ENCODE measurements at regions not wholly inside any gene's neighbourhood (a gene's known extent, or its start where the extent isn't known, plus 50 kb on each side); places are given as distances from the start of the nearest gene placed in this dataset.

GRCh38 chr18:30623401-30624065 lies 419.0 kb downstream of the DSC3 start:
- Histone ChIP-seq H3K27me3 (no peaks in the 10 kb centered on the region), H3K9me3 (no peaks in the 10 kb centered on the region), H3K4me3 (no peak overlapping the region), H3K4me1 (no peaks in the 10 kb centered on the region), H3K36me3 (no peaks in the 10 kb centered on the region), H3K27ac (no peak overlapping the region)
- TF ChIP-seq, protein P1, sequence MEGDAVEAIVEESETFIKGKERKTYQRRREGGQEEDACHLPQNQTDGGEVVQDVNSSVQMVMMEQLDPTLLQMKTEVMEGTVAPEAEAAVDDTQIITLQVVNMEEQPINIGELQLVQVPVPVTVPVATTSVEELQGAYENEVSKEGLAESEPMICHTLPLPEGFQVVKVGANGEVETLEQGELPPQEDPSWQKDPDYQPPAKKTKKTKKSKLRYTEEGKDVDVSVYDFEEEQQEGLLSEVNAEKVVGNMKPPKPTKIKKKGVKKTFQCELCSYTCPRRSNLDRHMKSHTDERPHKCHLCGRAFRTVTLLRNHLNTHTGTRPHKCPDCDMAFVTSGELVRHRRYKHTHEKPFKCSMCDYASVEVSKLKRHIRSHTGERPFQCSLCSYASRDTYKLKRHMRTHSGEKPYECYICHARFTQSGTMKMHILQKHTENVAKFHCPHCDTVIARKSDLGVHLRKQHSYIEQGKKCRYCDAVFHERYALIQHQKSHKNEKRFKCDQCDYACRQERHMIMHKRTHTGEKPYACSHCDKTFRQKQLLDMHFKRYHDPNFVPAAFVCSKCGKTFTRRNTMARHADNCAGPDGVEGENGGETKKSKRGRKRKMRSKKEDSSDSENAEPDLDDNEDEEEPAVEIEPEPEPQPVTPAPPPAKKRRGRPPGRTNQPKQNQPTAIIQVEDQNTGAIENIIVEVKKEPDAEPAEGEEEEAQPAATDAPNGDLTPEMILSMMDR (IDR thresholded peaks at IDR 0.05), result no peak
- intact Hi-C loops (cut with DNase I), result no loop called here
- DNase-seq, result no peak
- no peak for ATAC-seq

DNA sequence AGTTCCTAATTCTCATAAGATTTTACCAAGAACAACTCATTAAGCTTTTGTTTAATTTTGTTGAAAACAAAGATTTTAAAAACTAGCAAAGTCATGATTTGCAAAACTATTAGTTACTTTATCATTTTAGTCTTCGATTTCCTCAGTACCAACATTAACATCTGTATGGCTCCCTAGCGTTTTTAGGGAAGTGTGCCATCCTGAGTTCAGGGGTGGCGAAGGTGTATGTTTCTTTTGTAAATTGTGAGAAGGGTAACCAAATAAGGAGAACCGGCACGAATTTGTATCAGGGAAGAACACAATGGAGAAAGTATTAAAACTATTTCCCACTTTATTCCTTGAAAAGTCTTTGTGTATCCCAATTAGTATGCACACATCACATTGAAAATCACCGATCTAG lies 419.9 kb downstream of the DSC3 start:
- Histone ChIP-seq H3K4me3 (no peak overlapping the region), H3K27ac (no peak overlapping the region), H3K4me1 (no peaks in the 10 kb centered on the region), H3K36me3 (no peaks in the 10 kb centered on the region), H3K27me3 (no peaks in the 10 kb centered on the region), H3K9me3 (no peaks in the 10 kb centered on the region)
- TF ChIP-seq, protein P1 (IDR thresholded peaks at IDR 0.05), result no peak
- ATAC-seq (no peak), DNase-seq (no peak)
- intact Hi-C loops (cut with DNase I), result no loop called here

DNA sequence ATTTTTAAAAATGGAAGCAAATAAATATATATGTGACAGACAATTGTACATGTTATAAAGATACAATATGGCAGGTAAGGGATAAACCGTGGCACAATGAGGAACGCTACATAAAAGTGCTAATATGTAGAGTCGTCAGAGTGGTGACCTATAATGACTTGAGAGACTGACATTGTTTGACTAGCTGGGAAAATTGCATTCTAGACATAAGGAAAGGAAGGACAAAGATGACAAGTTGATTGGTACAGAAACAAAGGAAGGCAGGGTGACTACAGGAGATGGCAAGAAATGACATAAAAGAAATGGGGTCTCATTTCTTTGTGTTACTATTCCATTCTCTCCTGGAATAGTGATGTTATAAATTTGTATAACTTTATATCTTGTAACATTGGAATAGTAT lies 420.4 kb downstream of the DSC3 start:
- no peaks in the 10 kb centered on the region for H3K36me3 ChIP-seq
- TF ChIP-seq, protein P1 (IDR thresholded peaks at IDR 0.05), result no peak
- no peak for ATAC-seq
- no peak overlapping the region for H3K27ac ChIP-seq
- no peaks in the 10 kb centered on the region for H3K9me3 ChIP-seq
- no peak overlapping the region for H3K4me3 ChIP-seq
- no peak for DNase-seq
- intact Hi-C loops (cut with DNase I), result no loop called here
- H3K27me3 ChIP-seq, result no peaks in the 10 kb centered on the region
- no peaks in the 10 kb centered on the region for H3K4me1 ChIP-seq

DNA sequence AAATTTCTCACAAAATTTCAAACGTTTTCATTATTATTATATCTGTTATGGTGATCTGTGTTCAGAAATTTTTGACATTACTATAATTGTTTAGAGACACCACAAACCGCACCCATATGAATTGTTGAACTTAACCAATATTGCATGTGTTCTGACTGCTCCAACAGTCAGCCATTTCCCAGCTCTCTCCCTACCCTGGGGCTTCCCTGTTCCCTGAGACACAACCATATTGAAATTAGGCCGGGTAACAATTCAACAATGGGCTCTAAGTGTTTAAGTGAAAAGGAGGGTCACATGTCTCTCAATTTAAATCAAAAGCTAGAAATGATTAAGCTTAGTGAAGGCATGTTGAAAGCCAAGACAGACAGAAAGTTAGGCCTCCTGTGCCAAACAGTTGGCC lies 424.0 kb downstream of the DSC3 start:
- no peaks in the 10 kb centered on the region for H3K4me1 ChIP-seq
- H3K4me3 ChIP-seq, result no peak overlapping the region
- no peak for DNase-seq
- no peak for ATAC-seq
- no peaks in the 10 kb centered on the region for H3K36me3 ChIP-seq
- intact Hi-C loops (cut with DNase I), result no loop called here
- no peak overlapping the region for H3K27ac ChIP-seq
- TF ChIP-seq, protein P1 (IDR thresholded peaks at IDR 0.05), result no peak
- H3K9me3 ChIP-seq, result no peaks in the 10 kb centered on the region
- no peaks in the 10 kb centered on the region for H3K27me3 ChIP-seq

DNA sequence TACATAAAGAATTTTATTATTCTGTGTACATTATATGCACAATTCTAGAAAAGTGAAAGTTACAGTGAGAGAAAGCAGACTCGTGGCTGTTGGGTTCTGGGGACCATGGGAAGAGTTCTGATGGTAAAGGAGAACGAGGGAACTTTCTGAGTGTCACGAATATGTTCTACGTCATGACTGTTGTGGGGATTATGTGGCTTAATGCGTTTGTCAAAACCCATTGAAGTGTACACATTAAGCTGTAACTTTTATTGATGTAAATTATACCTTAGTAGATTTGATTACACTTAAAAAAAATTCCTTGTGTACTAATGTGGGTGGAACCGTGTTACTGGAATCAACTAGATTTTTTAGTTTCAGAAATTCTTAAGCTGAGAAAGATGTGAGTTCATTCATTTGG lies 426.1 kb downstream of the DSC3 start:
- Histone ChIP-seq H3K4me3 (no peak overlapping the region), H3K36me3 (no peaks in the 10 kb centered on the region), H3K27ac (no peak overlapping the region), H3K9me3 (no peaks in the 10 kb centered on the region), H3K27me3 (no peaks in the 10 kb centered on the region), H3K4me1 (no peaks in the 10 kb centered on the region)
- ATAC-seq, result no peak
- DNase-seq, result no peak
- TF ChIP-seq, protein P1 (IDR thresholded peaks at IDR 0.05), result no peak
- intact Hi-C loops (cut with DNase I), result no loop called here

DNA sequence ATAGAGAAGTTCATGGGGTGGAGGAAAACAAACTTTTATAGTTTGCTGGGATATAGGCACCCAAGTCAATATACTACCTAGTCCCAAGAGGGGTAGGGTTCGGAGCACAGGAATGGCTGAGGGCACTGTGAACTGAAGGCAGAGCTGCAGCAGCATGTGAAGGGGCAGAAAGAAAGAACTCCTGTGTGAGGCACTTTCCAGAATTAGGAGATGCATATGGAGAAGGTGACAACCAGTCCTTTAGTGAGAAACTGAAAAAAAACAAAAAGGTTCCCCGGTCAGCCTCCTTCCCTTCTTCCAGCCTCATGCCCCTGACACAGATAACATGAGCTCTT lies 429.1 kb downstream of the DSC3 start:
- Histone ChIP-seq H3K4me1 (no peaks in the 10 kb centered on the region), H3K27ac (no peak overlapping the region), H3K36me3 (no peaks in the 10 kb centered on the region), H3K27me3 (no peaks in the 10 kb centered on the region), H3K4me3 (no peak overlapping the region), H3K9me3 (no peaks in the 10 kb centered on the region)
- intact Hi-C loops (cut with DNase I), result no loop called here
- TF ChIP-seq, protein P1 (IDR thresholded peaks at IDR 0.05), result no peak
- DNase-seq (no peak), ATAC-seq (no peak)

Measured in upper lobe of right lung (tissue), 1 donor.